ENCODE measurements at regions not wholly inside any gene's neighbourhood (a gene's known extent, or its start where the extent isn't known, plus 50 kb on each side); places are given as distances from the start of the nearest gene placed in this dataset.

GRCh38 chr6:62652692-62653328 is 366.8 kb upstream of the KHDRBS2 start:
- TF ChIP-seq CTCF (IDR thresholded peaks at IDR 0.05; ENCODE audit: poor library complexity, severe bottlenecking) (no peak), SMC3 (conservative IDR thresholded peaks at IDR 0.05; ENCODE audit: poor library complexity) (no peak), EZH2 (IDR thresholded peaks at IDR 0.05; ENCODE audit: borderline replicate concordance, insufficient read depth, low read length, poor library complexity, severe bottlenecking) (no peak)

All from neural cell (in vitro differentiated cells).